SK-N-SH treated with all-trans-retinoic acid at 6 μM for 48 hours (cell line): ENCODE measurements at regions not wholly inside any gene's neighbourhood (a gene's known extent, or its start where the extent isn't known, plus 50 kb on each side); places are given as distances from the start of the nearest gene placed in this dataset.

ENCODE experiments used
- ATAC-seq: fragments of 200-7000 bp; cut with Tn5 transposase; 3 replicates; pipeline ENCODE4 v1.9.1; 2020; ENCODE audit warnings: mild to moderate bottlenecking, moderate library complexity
- ARNTL ChIP-seq: fragments of 450-650 bp; formaldehyde crosslinking; IDR thresholded peaks from 2 replicates; pipeline ENCODE4 v1.5.0; 2020; ENCODE audit warnings: low read depth, mild to moderate bottlenecking, moderate library complexity, borderline replicate concordance
- BACH2 ChIP-seq: fragments of 250-450 bp; sonication (Bioruptor Pico); IDR thresholded peaks from 2 replicates; pipeline ENCODE4 v1.9.0; 2021; ENCODE audit warnings: mild to moderate bottlenecking, borderline replicate concordance
- CSDC2 ChIP-seq: fragments of 250-450 bp; sonication (Bioruptor Pico); IDR thresholded peaks from 2 replicates; pipeline ENCODE4 v1.5.0; 2020; ENCODE audit warnings: mild to moderate bottlenecking, moderate library complexity
- ESRRG ChIP-seq: fragments of 250-450 bp; sonication (Bioruptor Pico); IDR thresholded peaks from 2 replicates; pipeline ENCODE4 v1.6.1; 2021; ENCODE audit warnings: mild to moderate bottlenecking
- GLIS3 ChIP-seq: fragments of 250-450 bp; sonication (Bioruptor Pico); IDR thresholded peaks from 2 replicates; pipeline ENCODE4 v1.5.0; 2020; ENCODE audit warnings: mild to moderate bottlenecking, moderate library complexity
- ISL1 ChIP-seq: fragments of 250-450 bp; sonication (Bioruptor Pico); IDR thresholded peaks from 2 replicates; pipeline ENCODE4 v2.1.2; 2022; ENCODE audit warnings: mild to moderate bottlenecking, moderate library complexity
- OSR1 ChIP-seq: fragments of 250-450 bp; sonication (Bioruptor Pico); IDR thresholded peaks from 2 replicates; pipeline ENCODE4 v1.8.0; 2022; ENCODE audit warnings: moderate library complexity, mild to moderate bottlenecking, inconsistent platforms
- PPARA ChIP-seq: fragments of 250-450 bp; sonication (Bioruptor Pico); IDR thresholded peaks from 2 replicates; pipeline ENCODE4 v1.5.0; 2020; ENCODE audit warnings: mild to moderate bottlenecking, borderline replicate concordance
- RARB ChIP-seq: fragments of 250-450 bp; sonication (Bioruptor Pico); IDR thresholded peaks from 2 replicates; pipeline ENCODE4 v1.8.0; 2021; ENCODE audit warnings: mild to moderate bottlenecking, moderate library complexity
- SNAI2 ChIP-seq: fragments of 250-450 bp; sonication (Bioruptor Pico); IDR thresholded peaks from 2 replicates; pipeline ENCODE4 v1.5.0; 2020; ENCODE audit warnings: mild to moderate bottlenecking, moderate library complexity
- TCF4 ChIP-seq: fragments of 250-450 bp; sonication (Bioruptor Pico); IDR thresholded peaks from 2 replicates; pipeline ENCODE4 v1.8.0; 2021; ENCODE audit warnings: mild to moderate bottlenecking, moderate library complexity, borderline replicate concordance
- ZC3H10 ChIP-seq: fragments of 250-450 bp; sonication (Bioruptor Pico); IDR thresholded peaks from 2 replicates; pipeline ENCODE4 v1.5.1; 2021; ENCODE audit warnings: mild to moderate bottlenecking, moderate library complexity
- ZFP3 ChIP-seq: fragments of 250-450 bp; sonication (Bioruptor Pico); IDR thresholded peaks from 2 replicates; pipeline ENCODE4 v1.5.0; 2020; ENCODE audit warnings: mild to moderate bottlenecking, moderate library complexity
- ZFP30 ChIP-seq: fragments of 450-650 bp; formaldehyde crosslinking; IDR thresholded peaks from 2 replicates; pipeline ENCODE4 v1.5.0; 2022; ENCODE audit warnings: mild to moderate bottlenecking, moderate library complexity
- ZNF565 ChIP-seq: fragments of 450-650 bp; formaldehyde crosslinking; conservative IDR thresholded peaks from 2 replicates; pipeline ENCODE4 v1.5.0; 2020; ENCODE audit warnings: low read depth, mild to moderate bottlenecking, moderate library complexity
- ZNF8 ChIP-seq: fragments of 450-650 bp; formaldehyde crosslinking; IDR thresholded peaks from 2 replicates; pipeline ENCODE4 v1.5.0; 2020; ENCODE audit warnings: mild to moderate bottlenecking, moderate library complexity
- TF ChIP-seq, protein P1 (sequence below): fragments of 250-450 bp; sonication (Bioruptor Pico); IDR thresholded peaks from 2 replicates; pipeline ENCODE4 v1.8.0; 2021; ENCODE audit warnings: low read depth, mild to moderate bottlenecking, moderate library complexity, borderline replicate concordance
- TF ChIP-seq, protein P2 (sequence below): fragments of 250-450 bp; sonication (Bioruptor Pico); IDR thresholded peaks from 2 replicates; pipeline ENCODE4 v1.5.1; 2020; ENCODE audit warnings: low read depth, mild to moderate bottlenecking, moderate library complexity
- TF ChIP-seq, protein P3 (sequence below): fragments of 250-450 bp; sonication (Bioruptor Pico); IDR thresholded peaks from 2 replicates; pipeline ENCODE4 v1.5.0; 2020; ENCODE audit warnings: mild to moderate bottlenecking, moderate library complexity
- TF ChIP-seq, protein P4 (sequence below): fragments of 250-450 bp; sonication (Bioruptor Pico); IDR thresholded peaks from 2 replicates; pipeline ENCODE4 v1.5.1; 2021; ENCODE audit warnings: mild to moderate bottlenecking, moderate library complexity

DNA sequence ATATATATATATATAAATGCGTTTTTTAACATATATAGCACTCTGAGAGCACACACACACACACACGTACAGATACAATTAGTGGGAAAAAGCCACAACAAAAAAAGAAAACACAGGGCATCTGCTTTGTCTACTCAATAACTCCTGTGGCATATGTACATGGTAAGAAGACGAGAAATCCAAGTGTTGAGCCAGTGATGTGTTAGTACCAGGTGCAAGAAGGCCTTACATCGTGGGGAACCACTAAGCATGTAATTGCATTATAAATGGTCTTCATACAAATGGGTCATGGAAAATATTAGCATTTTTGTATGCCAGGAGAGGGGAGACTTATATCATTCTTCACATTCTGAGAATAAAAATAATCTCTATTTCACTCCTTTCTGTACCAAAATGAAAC, 62.7 kb upstream of the FAM47B start:
- no peak for TF ChIP-seq GLIS3 (CRISPR knock-in tag)
- no peak for TF ChIP-seq ZFP3
- TF ChIP-seq BACH2 (CRISPR knock-in tag) = no peak
- no peak for TF ChIP-seq TCF4 (CRISPR knock-in tag)
- TF ChIP-seq OSR1 (CRISPR knock-in tag) = no peak
- TF ChIP-seq ESRRG (CRISPR knock-in tag) = no peak
- TF ChIP-seq PPARA (CRISPR knock-in tag) = no peak
- no peak for TF ChIP-seq RARB (CRISPR knock-in tag)
- TF ChIP-seq, all 23 proteins: peak for 0
- ATAC-seq = no peak

DNA sequence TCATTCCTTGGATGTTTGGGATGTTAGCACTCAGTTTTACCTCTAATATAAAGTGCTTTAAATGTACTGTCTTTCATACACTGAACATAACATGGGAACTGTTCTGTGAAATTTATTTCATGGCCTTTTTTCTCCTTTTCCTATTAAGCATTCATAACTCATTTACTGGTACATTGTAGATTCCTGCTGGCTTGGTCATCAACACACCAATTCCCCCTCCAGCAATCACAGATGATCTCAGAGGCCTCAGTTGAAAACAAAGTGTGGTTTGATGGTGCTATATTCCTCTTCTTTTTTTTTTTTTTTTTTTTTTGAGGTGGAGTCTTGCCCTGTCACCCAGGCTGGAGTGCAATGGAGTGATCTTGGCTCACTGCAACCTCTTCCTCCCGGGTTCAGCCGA, 61.9 kb upstream of the FAM47B start:
- ATAC-seq = no peak
- TF ChIP-seq, protein P1, sequence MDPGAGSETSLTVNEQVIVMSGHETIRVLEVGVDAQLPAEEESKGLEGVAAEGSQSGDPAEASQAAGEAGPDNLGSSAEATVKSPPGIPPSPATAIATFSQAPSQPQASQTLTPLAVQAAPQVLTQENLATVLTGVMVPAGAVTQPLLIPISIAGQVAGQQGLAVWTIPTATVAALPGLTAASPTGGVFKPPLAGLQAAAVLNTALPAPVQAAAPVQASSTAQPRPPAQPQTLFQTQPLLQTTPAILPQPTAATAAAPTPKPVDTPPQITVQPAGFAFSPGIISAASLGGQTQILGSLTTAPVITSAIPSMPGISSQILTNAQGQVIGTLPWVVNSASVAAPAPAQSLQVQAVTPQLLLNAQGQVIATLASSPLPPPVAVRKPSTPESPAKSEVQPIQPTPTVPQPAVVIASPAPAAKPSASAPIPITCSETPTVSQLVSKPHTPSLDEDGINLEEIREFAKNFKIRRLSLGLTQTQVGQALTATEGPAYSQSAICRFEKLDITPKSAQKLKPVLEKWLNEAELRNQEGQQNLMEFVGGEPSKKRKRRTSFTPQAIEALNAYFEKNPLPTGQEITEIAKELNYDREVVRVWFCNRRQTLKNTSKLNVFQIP (CRISPR knock-in tag) = no peak
- TF ChIP-seq, protein P2, sequence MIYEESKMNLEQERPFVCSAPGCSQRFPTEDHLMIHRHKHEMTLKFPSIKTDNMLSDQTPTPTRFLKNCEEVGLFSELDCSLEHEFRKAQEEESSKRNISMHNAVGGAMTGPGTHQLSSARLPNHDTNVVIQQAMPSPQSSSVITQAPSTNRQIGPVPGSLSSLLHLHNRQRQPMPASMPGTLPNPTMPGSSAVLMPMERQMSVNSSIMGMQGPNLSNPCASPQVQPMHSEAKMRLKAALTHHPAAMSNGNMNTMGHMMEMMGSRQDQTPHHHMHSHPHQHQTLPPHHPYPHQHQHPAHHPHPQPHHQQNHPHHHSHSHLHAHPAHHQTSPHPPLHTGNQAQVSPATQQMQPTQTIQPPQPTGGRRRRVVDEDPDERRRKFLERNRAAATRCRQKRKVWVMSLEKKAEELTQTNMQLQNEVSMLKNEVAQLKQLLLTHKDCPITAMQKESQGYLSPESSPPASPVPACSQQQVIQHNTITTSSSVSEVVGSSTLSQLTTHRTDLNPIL (CRISPR knock-in tag) = no peak
- TF ChIP-seq ZFP3 = no peak
- TF ChIP-seq SNAI2 = no peak
- no peak for TF ChIP-seq PPARA (CRISPR knock-in tag)
- no peak for TF ChIP-seq BACH2 (CRISPR knock-in tag)
- TF ChIP-seq ZNF565 (CRISPR knock-in tag) = no peak
- no peak for TF ChIP-seq ISL1 (CRISPR knock-in tag)
- TF ChIP-seq, all 23 proteins: peak for 0

DNA sequence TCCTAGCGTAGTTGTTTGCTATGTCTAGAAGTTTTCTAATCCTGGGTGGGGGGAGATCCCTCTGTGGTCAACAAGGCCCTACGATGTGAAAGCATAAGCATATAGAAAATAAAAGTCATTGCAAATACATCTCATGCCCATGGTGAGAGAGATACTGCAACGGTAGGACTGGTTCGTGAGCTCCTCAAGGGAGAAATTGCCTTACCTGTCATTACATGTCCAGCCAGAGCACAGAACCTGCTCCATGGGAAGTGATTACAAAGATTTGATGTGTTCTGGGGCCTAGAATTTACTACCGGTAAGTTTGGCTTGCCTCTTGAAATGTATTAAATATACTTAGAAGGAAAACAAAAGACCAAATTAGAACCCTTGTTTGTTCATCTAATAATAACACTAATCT, 60.9 kb upstream of the FAM47B start:
- ATAC-seq = no peak

More for the DNA sequence above, 60.9 kb upstream of the FAM47B start:
- TF ChIP-seq, protein P2 (CRISPR knock-in tag) = no peak
- no peak for TF ChIP-seq ZFP30 (CRISPR knock-in tag)
- TF ChIP-seq, protein P1 (CRISPR knock-in tag) = no peak
- no peak for TF ChIP-seq CSDC2 (CRISPR knock-in tag)
- no peak for TF ChIP-seq PPARA (CRISPR knock-in tag)
- TF ChIP-seq, protein P3, sequence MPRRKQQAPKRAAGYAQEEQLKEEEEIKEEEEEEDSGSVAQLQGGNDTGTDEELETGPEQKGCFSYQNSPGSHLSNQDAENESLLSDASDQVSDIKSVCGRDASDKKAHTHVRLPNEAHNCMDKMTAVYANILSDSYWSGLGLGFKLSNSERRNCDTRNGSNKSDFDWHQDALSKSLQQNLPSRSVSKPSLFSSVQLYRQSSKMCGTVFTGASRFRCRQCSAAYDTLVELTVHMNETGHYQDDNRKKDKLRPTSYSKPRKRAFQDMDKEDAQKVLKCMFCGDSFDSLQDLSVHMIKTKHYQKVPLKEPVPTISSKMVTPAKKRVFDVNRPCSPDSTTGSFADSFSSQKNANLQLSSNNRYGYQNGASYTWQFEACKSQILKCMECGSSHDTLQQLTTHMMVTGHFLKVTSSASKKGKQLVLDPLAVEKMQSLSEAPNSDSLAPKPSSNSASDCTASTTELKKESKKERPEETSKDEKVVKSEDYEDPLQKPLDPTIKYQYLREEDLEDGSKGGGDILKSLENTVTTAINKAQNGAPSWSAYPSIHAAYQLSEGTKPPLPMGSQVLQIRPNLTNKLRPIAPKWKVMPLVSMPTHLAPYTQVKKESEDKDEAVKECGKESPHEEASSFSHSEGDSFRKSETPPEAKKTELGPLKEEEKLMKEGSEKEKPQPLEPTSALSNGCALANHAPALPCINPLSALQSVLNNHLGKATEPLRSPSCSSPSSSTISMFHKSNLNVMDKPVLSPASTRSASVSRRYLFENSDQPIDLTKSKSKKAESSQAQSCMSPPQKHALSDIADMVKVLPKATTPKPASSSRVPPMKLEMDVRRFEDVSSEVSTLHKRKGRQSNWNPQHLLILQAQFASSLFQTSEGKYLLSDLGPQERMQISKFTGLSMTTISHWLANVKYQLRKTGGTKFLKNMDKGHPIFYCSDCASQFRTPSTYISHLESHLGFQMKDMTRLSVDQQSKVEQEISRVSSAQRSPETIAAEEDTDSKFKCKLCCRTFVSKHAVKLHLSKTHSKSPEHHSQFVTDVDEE = no peak
- no peak for TF ChIP-seq SNAI2
- TF ChIP-seq OSR1 (CRISPR knock-in tag) = no peak
- TF ChIP-seq ZNF8 (CRISPR knock-in tag) = no peak
- TF ChIP-seq TCF4 (CRISPR knock-in tag) = no peak
- no peak for TF ChIP-seq ARNTL (CRISPR knock-in tag)
- no peak for TF ChIP-seq ZC3H10 (CRISPR knock-in tag)
- TF ChIP-seq, protein P4, sequence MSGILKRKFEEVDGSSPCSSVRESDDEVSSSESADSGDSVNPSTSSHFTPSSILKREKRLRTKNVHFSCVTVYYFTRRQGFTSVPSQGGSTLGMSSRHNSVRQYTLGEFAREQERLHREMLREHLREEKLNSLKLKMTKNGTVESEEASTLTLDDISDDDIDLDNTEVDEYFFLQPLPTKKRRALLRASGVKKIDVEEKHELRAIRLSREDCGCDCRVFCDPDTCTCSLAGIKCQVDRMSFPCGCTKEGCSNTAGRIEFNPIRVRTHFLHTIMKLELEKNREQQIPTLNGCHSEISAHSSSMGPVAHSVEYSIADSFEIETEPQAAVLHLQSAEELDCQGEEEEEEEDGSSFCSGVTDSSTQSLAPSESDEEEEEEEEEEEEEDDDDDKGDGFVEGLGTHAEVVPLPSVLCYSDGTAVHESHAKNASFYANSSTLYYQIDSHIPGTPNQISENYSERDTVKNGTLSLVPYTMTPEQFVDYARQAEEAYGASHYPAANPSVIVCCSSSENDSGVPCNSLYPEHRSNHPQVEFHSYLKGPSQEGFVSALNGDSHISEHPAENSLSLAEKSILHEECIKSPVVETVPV = no peak
- TF ChIP-seq ESRRG (CRISPR knock-in tag) = no peak
